HG03460 (cell line): ENCODE measurements at regions not wholly inside any gene's neighbourhood (a gene's known extent, or its start where the extent isn't known, plus 50 kb on each side); places are given as distances from the start of the nearest gene placed in this dataset.
"Not testable (repeated sequence)": the region's sequence is repeated elsewhere in the genome, so short reads cannot be mapped to it uniquely, and the experiment has no call there.

Source experiments
- ATAC-seq: cut with Tn5 transposase; IDR thresholded peaks from one replicate; pipeline ENCODE4 v1.9.1; 2021; ENCODE audit not compliant: unreplicated experiment

- ATAC-seq = not testable (repeated sequence)
Measured at GRCh38 chr2:235443580-235443979, 50.3 kb upstream of the AGAP1 start.
